Posterior cingulate gyrus (tissue), 11 donors: ENCODE measurements at regions not wholly inside any gene's neighbourhood (a gene's known extent, or its start where the extent isn't known, plus 50 kb on each side); places are given as distances from the start of the nearest gene placed in this dataset.
"Not testable (repeated sequence)": the region's sequence is repeated elsewhere in the genome, so short reads cannot be mapped to it uniquely, and the experiment has no call there.

Experiments
- DNase-seq, 10 donors: peaks; one replicate each; pipeline versions ENCODE4 v3.0.0 to v3.0.0-alpha.2; 2020 to 2021; ENCODE audit warnings: mixed read lengths in 3 of 10
- intact Hi-C: fragments of 100-400 bp; cut with DNase I; formaldehyde crosslinking; loops from one replicate; pipeline ENCODE4 v1.15.1; 2023

GRCh38 chr3:124131580-124131979 is 139.7 kb upstream of the ROPN1 start:
- no peak for DNase-seq

GRCh38 chr3:124132813-124133212 is 140.9 kb upstream of the ROPN1 start:
- no peak for DNase-seq
- intact Hi-C loops, result no loop called here

More at GRCh38 chr3:124131580-124131979, 139.7 kb upstream of the ROPN1 start:
- intact Hi-C loops, result no loop called here

GRCh38 chr3:124133366-124133940 is 141.5 kb upstream of the ROPN1 start:
- no peak for DNase-seq
- intact Hi-C loops, result no loop called here

GRCh38 chr3:124137216-124137615 is 145.3 kb upstream of the ROPN1 start:
- intact Hi-C loops, result no loop called here
- no peak for DNase-seq

GRCh38 chr3:124138148-124138547 is 146.2 kb upstream of the ROPN1 start:
- intact Hi-C loops, result no loop called here

GRCh38 chr3:124140746-124141145 is 148.8 kb upstream of the ROPN1 start:
- DNase-seq, result no peak
- intact Hi-C loops, result no loop called here

More at GRCh38 chr3:124138148-124138547, 146.2 kb upstream of the ROPN1 start:
- no peak for DNase-seq

GRCh38 chr3:124142389-124142970 is 150.6 kb upstream of the ROPN1 start:
- intact Hi-C loops, result no loop called here
- peak in 8 of 10 donors; percentile 25 to 91 (median 38) for DNase-seq

GRCh38 chr3:124143047-124143446 is 151.1 kb upstream of the ROPN1 start:
- intact Hi-C loops, result no loop called here

GRCh38 chr3:124144035-124144814 is 152.3 kb upstream of the ROPN1 start:
- no peak for DNase-seq
- intact Hi-C loops, result no loop called here

More at GRCh38 chr3:124143047-124143446, 151.1 kb upstream of the ROPN1 start:
- no peak for DNase-seq

- DNase-seq, result no peak
- intact Hi-C loops, result no loop called here
Observed at GRCh38 chr3:124147429-124147828, 155.5 kb upstream of the ROPN1 start.

GRCh38 chr3:124147946-124148345 is 156.0 kb upstream of the ROPN1 start:
- intact Hi-C loops, result no loop called here
- DNase-seq, result no peak

- DNase-seq, result no peak
- intact Hi-C loops, result no loop called here
Observed at GRCh38 chr3:124149081-124149480, 157.2 kb upstream of the ROPN1 start.

GRCh38 chr3:124149771-124150170 is 157.8 kb upstream of the ROPN1 start:
- intact Hi-C loops, result no loop called here
- DNase-seq, result no peak

GRCh38 chr3:124152891-124153290 is 161.0 kb upstream of the ROPN1 start:
- intact Hi-C loops, DNase-seq: not testable (repeated sequence)

GRCh38 chr3:124156866-124157712 is 165.2 kb upstream of the ROPN1 start:
- no peak for DNase-seq
- intact Hi-C loops, result no loop called here

GRCh38 chr3:124157748-124158147 is 165.8 kb upstream of the ROPN1 start:
- no peak for DNase-seq
- intact Hi-C loops, result no loop called here

GRCh38 chr3:124158168-124158881 is 166.4 kb upstream of the ROPN1 start:
- DNase-seq, result no peak

GRCh38 chr3:124161448-124161847 is 169.5 kb upstream of the ROPN1 start:
- no peak for DNase-seq

More at GRCh38 chr3:124158168-124158881, 166.4 kb upstream of the ROPN1 start:
- intact Hi-C loops, result no loop called here

GRCh38 chr3:124163689-124164088 is 171.8 kb upstream of the ROPN1 start:
- no peak for DNase-seq
- intact Hi-C loops, result no loop called here

More at GRCh38 chr3:124161448-124161847, 169.5 kb upstream of the ROPN1 start:
- intact Hi-C loops, result no loop called here

- intact Hi-C loops, result no loop called here
- no peak for DNase-seq
Observed at GRCh38 chr3:124168271-124168670, 176.3 kb upstream of the ROPN1 start.
